HG03565 (cell line): ENCODE measurements at regions not wholly inside any gene's neighbourhood (a gene's known extent, or its start where the extent isn't known, plus 50 kb on each side); places are given as distances from the start of the nearest gene placed in this dataset.
"Not testable (repeated sequence)": the region's sequence is repeated elsewhere in the genome, so short reads cannot be mapped to it uniquely, and the experiment has no call there.

Experiments
- ATAC-seq: cut with Tn5 transposase; IDR thresholded peaks from one replicate; pipeline ENCODE4 v1.9.1; 2021; ENCODE audit warnings: mild to moderate bottlenecking, moderate library complexity; ENCODE audit not compliant: unreplicated experiment

DNA sequence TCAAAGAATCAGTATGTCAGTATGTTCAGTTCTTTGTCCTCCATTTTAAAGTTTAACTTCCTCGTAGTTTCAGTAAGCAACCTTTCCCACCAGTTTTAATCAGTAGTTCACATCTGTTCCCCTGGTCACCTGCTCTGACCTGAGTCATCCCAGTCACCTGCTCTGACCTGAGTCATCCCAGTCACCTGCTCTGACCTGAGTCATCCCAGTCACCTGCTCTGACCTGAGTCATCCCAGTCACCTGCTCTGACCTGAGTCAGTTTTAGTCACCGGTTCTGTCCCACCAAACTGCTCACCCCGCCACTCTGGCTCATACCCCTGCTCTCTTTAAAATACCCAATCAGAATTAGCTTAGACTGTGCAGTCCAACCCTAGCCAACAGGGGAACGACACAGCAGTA is 180.1 kb upstream of the CNTN6 start:
- ATAC-seq = not testable (repeated sequence)

- no peak for ATAC-seq
These were observed 169.5 kb upstream of the CNTN6 start for GRCh38 chr3:923161-923910.

DNA sequence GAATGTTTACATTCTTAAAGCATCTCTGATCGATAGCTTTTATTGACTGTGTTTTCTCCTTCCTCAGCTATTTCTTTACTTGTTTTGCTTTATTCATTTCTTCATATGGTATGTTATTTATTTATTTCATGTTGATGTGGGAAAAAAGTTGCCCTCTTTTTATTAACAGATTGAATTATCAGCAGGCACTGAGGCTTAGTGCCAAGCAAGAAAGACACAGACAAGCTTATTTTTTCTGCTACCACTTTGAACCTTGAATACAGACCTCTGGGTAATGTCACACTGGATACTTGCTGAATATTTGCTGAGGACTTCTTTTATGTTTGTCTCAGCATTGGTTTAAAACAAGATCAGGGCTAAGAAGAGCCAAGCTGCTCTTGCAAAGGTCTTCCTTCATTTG is 162.0 kb upstream of the CNTN6 start:
- ATAC-seq = no peak

DNA sequence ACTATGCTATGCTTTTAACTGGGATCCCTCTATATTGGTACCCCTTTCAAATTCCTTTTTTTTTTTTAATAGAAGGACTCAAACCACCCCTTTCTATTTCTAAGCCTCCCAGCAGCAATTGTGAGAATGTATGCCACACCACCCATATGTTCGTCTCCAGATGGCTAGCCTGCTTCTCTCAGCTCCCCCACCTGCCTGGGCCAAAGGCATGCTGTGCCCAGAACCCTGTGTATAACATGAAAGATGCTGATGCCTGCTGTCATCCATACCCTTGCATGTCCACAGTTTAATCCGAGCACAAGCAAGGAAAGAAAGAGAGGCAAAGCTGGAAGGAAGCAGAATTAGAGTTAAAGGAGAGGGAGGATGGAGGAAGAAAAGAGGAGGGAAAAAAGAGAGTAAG is 159.5 kb upstream of the CNTN6 start:
- no peak for ATAC-seq

GRCh38 chr3:944786-945185 is 148.0 kb upstream of the CNTN6 start:
- ATAC-seq = no peak

DNA sequence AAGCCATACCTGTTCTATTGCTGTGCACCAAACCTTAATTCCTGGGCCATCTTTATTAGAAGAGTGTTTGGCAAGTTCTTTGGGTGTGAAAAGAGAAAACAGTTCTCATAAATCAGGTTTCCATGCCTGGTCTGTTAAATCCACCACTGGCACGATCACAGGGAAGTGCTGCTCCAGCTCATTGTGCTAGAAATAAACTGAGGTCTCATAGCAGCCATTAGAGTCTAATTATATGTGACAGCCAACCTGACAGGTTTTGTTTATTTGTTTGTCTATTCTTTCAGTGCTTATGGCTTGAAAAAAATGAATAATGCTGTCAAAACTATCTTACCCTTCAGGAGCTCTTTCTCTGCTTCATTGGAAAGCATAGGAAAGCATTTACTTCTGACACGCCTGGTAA is 147.1 kb upstream of the CNTN6 start:
- ATAC-seq = no peak

DNA sequence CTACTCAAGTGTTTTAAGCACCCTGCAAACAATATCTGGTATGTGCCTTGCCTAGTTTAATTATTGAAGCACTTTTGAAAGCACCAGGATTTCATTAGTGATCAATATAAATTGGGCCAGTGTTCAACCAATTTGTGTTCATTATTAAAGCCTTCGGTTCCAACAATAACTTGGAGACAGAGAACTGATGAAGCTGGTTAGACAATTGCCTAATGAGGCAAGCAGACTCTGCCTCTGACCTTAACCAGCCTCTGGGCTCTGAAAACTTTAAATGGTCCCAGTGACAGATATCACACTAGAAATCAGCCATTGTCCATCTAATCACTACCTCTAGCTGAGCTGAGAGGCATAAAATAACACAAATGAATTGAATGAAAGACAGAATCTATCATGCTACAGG is 139.9 kb upstream of the CNTN6 start:
- ATAC-seq = no peak

GRCh38 chr3:963255-963654 is 129.6 kb upstream of the CNTN6 start:
- no peak for ATAC-seq

- ATAC-seq = no peak
These were observed 129.1 kb upstream of the CNTN6 start for GRCh38 chr3:963755-964154.

DNA sequence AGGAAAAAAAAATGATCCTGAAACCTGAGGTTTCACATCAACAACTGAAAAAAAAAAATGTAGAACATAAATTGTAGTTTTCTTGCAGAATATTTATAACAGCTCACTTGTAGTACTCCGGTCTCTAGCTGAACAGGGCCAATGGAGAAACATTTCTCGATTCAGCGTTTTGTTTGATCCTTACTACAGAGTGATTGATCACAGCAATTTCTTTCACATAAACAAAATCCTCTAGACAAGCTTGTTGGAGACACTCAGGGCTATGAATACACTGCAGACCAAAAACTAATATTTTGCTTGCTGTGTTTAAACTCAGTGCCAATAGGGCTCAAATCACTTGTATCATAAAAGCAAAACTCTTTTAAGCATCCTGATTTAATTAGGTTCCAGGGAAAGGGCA is 127.0 kb upstream of the CNTN6 start:
- ATAC-seq = no peak

DNA sequence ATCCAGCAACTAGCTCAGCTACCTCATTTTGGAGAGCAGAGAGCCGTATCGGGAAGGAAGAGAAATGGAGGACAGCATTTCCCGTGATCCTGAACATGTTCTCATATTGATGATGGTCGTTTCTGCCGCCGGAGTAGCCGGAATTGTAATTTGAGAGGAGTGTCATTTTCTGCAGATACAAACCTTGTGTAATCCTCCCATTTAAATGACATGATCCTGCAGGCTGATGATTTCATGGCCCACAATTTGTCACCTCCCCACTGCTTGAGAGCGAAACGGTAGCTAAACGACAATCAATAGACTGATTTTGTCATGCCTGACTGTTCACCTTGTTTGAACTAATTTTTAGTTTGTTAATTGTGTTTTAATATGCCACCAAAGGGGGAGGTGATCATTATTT is 126.5 kb upstream of the CNTN6 start:
- ATAC-seq = no peak

DNA sequence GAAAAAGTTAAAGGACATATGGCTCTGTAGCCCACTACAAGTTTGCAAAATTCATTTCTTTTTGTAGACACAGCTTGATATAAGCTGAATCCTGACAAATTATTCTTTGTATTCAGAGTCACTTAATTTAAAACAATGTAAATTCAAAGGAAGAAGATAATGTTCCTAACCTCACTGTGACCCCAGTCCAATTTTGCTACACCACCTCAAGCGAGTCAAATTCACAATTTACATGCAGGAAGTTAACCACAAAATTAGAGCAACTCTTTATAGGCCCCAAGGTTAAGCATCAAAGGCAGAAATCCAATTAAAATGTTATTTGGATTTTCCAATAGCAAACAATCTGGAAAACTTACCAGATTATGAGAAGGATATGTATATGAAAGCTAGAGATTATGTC is 119.5 kb upstream of the CNTN6 start:
- no peak for ATAC-seq

DNA sequence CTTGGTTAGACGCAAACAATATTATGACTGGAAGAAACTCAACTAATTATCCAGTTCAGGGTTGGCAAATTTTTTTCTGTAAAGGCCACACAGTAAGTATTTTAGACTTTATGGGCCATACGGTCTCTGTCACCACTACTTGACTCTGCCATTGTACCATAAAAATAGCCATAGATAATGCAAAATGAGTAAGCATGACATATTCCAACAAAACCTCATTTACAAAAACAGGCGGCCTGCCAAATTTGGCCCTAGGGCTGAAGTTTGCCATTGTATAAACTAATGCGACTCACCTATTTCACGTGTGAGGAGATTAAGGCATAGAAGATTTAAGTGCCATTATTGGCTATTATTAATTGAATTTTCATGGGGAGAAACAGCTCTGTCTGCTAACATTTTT is 116.8 kb upstream of the CNTN6 start:
- no peak for ATAC-seq

DNA sequence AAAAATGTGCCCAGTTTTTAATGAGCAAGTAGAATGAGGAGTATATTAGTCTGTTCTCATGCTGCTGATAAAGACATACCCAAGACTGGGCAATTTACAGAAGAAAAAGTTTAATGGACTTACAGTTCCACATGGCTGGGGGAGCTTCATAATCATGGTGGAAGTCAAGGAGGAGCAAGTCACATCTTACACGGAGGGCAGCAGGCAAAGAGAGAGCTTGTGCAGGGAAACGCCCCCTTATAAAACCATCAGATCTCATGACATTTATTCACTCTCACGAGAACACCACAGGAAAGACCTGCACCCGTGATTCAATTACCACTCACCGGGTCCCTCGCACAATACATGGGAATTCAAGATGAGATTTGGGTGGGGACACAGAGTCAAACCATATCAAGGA is 111.7 kb upstream of the CNTN6 start:
- no peak for ATAC-seq

GRCh38 chr3:988785-989184 is 104.0 kb upstream of the CNTN6 start:
- no peak for ATAC-seq

- ATAC-seq = no peak
These were observed 100.0 kb upstream of the CNTN6 start for GRCh38 chr3:992871-993270.

GRCh38 chr3:1002010-1002409 is 90.8 kb upstream of the CNTN6 start:
- no peak for ATAC-seq

GRCh38 chr3:1007866-1008265 is 85.0 kb upstream of the CNTN6 start:
- ATAC-seq = no peak

- ATAC-seq = no peak
These were observed 82.6 kb upstream of the CNTN6 start for GRCh38 chr3:1010228-1010627.

- no peak for ATAC-seq
These were observed 77.0 kb upstream of the CNTN6 start for GRCh38 chr3:1015826-1016225.

DNA sequence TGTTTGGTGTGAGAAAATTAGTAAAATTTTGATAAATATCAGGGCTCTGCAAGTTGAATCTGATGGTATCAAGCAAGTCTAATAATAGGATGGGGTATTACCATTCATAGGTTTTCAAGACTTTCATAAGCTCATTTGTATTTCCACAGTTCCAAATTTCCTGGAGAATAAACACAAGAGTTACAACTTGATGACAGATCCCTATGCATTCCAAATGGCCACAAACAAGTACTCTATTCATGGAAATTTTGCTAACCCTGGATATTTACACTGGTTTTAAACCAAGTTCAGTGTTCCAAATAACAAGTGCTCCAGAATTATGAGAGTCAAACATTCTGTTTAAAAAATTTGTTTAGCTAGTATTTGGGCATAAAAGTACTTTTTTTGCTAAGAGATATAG is 75.0 kb upstream of the CNTN6 start:
- no peak for ATAC-seq

- ATAC-seq = no peak
These were observed 73.7 kb upstream of the CNTN6 start for GRCh38 chr3:1019157-1019556.

- ATAC-seq = no peak
These were observed 66.4 kb upstream of the CNTN6 start for GRCh38 chr3:1026395-1026794.
